D721Med (cell line): ENCODE measurements at regions not wholly inside any gene's neighbourhood (a gene's known extent, or its start where the extent isn't known, plus 50 kb on each side); places are given as distances from the start of the nearest gene placed in this dataset.

Source experiments
- DNase-seq: peaks from one replicate; pipeline ENCODE4 v3.0.0; 2011; ENCODE audit warnings: low spot score; ENCODE audit not compliant: insufficient read length
- FAIRE-seq: peaks from 2 replicates; lab custom pipeline; 2011; peaks lifted over from hg19 to GRCh38; lab: Jason Lieb, UNC
- TF ChIP-seq, protein P1 (sequence below): IDR thresholded peaks from 2 replicates; pipeline ENCODE4 v1.5.1; 2012; ENCODE audit warnings: mild to moderate bottlenecking, control low read depth; ENCODE audit not compliant: insufficient read depth; ENCODE audit errors: missing control alignments

DNA sequence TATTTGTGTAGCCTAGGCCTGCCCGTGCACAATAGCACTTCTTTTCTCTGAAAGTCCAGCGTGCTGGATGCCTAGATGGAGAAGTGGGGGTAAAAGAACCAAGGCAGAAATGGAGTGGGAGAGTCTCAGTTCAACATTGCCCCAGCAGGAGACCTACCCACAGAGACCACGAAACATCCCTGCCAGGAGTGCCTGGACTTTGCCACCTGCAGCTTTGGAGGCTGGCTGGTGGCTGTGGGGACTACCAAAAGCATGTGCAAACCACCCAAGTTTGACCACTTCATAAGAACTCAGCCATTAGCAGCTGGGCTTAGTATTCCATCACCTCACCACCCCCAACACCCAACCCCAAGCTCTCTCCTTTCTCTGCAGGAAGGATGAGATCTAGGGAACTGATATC lies 416.9 kb upstream of the ID2 start:
- DNase-seq = no peak
- FAIRE-seq = no peak
- TF ChIP-seq, protein P1, sequence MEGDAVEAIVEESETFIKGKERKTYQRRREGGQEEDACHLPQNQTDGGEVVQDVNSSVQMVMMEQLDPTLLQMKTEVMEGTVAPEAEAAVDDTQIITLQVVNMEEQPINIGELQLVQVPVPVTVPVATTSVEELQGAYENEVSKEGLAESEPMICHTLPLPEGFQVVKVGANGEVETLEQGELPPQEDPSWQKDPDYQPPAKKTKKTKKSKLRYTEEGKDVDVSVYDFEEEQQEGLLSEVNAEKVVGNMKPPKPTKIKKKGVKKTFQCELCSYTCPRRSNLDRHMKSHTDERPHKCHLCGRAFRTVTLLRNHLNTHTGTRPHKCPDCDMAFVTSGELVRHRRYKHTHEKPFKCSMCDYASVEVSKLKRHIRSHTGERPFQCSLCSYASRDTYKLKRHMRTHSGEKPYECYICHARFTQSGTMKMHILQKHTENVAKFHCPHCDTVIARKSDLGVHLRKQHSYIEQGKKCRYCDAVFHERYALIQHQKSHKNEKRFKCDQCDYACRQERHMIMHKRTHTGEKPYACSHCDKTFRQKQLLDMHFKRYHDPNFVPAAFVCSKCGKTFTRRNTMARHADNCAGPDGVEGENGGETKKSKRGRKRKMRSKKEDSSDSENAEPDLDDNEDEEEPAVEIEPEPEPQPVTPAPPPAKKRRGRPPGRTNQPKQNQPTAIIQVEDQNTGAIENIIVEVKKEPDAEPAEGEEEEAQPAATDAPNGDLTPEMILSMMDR = no peak

DNA sequence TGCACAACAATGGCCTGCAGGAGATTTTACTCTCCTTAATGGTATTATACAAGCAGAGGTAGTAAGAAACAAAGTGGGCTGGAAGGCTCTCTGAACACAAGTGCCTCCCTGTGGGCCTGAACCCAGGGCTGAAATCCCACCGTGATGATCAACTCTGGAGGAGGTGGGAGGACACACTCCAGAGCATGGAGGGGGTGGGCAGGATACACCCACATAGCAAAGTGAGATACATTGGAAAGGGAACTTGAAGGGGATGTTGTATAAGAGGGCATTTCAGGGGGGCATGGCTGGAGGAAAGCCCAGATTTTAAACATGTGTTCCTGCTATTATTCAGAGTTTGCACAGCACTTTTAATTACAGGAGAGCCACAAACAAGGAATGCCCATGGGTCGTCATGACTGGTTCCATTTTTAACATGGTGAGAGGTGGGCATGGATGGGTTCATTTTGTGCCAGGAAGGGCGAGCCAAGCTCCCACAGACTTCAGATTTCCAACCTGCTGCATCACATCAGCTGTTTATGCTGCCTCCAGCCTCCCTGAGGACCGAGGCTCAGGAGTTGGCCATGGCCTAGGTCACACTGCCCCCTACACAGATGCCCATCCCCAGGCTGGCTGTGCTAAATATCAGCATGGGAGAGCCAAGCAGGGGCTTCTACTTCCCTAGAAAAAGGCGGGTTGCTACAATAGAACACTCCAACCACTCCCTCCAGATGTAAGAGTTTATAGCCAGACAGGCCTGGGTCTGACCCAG lies 416.2 kb upstream of the ID2 start:
- DNase-seq = no peak
- TF ChIP-seq, protein P1 = no peak
- no peak for FAIRE-seq

DNA sequence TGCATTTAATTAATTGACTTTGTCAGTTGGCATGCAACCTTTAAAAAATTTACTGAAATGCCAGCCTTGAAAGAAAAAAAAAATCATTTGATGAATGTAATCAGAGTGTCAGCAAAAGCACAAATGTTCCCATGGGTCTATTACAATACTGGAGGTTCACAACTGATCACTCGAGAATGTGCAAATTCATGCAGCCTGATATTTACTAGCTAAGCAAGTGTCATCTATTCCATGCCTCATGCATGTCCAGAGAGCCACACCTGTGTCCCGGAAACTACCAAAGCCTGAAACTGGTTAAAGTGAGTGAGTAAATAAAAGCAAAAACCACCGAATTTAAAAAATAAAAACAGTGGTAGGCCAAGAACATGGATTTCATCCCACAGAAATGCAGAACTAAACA lies 415.3 kb upstream of the ID2 start:
- no peak for DNase-seq
- TF ChIP-seq, protein P1 = no peak
- FAIRE-seq = no peak

- no peak for DNase-seq
- FAIRE-seq = no peak
- TF ChIP-seq, protein P1 = no peak
Measured at GRCh38 chr2:8267048-8267447, 414.8 kb upstream of the ID2 start.

- DNase-seq (no peak), FAIRE-seq (no peak)
- TF ChIP-seq, protein P1 = no peak
Measured at GRCh38 chr2:8267721-8268120, 414.1 kb upstream of the ID2 start.

DNA sequence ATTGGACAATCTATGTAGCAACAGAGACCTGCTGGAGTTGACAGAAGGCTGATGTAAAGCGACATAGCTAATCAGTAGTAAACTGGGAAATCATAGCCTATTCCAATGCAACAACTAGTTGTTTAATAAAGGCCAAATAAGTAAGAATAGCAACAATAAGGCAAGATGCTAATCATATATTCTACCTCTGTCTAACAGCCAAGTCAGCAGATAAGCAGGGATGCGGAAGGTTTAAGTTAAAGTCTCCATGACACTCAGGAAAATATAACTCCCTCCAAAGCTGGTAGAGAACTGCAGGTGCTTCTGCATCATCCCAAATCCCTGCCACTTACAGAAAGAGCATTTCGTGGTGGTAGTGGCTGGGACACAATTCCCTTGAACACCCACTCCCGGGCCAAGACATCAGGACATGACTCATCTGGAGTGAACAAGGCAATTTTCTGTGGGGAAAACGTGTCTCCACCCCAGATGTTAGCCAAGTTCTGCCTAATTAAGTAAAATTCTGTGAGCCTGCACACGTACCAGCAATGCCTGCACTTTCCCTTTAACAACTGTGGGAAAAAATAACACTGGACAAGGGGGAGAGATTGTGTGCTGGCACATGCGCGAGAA lies 413.6 kb upstream of the ID2 start:
- FAIRE-seq (no peak), DNase-seq (no peak)
- TF ChIP-seq, protein P1 = no peak

GRCh38 chr2:8270699-8271098 lies 411.2 kb upstream of the ID2 start:
- FAIRE-seq (no peak), DNase-seq (no peak)
- TF ChIP-seq, protein P1 = no peak
